Retinal pigment epithelial cell (primary cell): ENCODE measurements at regions not wholly inside any gene's neighbourhood (a gene's known extent, or its start where the extent isn't known, plus 50 kb on each side); places are given as distances from the start of the nearest gene placed in this dataset.

Source experiments
- DNase-seq: peaks from one replicate; pipeline ENCODE4 v3.0.0-alpha.2; 2010; ENCODE audit warnings: low read depth
- H3K4me3 ChIP-seq: 2 replicates; pipeline ENCODE4 v1.5.1; 2011; ENCODE audit warnings: mild to moderate bottlenecking, low read length, control low read depth, moderate library complexity
- TF ChIP-seq, protein P1 (sequence below): conservative IDR thresholded peaks from 2 replicates; pipeline ENCODE4 v1.5.1; 2011; ENCODE audit warnings: low read depth, low read length, control low read depth, inconsistent platforms

DNA sequence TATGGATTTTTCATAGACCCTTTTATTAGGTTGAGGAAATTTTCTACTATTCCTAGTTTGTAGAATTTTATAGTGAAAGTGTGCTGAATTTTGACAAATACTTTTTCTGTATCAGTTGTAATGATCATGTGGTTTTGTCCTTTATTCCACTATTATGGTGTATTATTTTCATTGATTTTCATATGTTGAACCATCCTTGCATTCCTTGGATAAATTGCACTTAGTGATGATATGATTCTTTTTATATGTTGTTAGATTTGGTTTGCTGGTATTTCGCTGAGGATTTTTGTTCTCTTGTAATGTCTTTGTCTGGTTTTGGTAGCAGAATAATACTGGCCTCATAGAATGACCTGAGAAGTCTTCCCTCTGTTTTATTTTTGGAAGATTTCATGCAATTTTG, 140.6 kb upstream of the CDK6 start:
- no peak overlapping the region for H3K4me3 ChIP-seq
- DNase-seq: no peak
- TF ChIP-seq, protein P1, sequence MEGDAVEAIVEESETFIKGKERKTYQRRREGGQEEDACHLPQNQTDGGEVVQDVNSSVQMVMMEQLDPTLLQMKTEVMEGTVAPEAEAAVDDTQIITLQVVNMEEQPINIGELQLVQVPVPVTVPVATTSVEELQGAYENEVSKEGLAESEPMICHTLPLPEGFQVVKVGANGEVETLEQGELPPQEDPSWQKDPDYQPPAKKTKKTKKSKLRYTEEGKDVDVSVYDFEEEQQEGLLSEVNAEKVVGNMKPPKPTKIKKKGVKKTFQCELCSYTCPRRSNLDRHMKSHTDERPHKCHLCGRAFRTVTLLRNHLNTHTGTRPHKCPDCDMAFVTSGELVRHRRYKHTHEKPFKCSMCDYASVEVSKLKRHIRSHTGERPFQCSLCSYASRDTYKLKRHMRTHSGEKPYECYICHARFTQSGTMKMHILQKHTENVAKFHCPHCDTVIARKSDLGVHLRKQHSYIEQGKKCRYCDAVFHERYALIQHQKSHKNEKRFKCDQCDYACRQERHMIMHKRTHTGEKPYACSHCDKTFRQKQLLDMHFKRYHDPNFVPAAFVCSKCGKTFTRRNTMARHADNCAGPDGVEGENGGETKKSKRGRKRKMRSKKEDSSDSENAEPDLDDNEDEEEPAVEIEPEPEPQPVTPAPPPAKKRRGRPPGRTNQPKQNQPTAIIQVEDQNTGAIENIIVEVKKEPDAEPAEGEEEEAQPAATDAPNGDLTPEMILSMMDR: no peak

GRCh38 chr7:92973974-92974373, 137.6 kb upstream of the CDK6 start:
- DNase-seq: no peak
- no peak overlapping the region for H3K4me3 ChIP-seq
- TF ChIP-seq, protein P1: no peak

- no peak overlapping the region for H3K4me3 ChIP-seq
- TF ChIP-seq, protein P1: no peak
- DNase-seq: no peak
These were observed 136.9 kb upstream of the CDK6 start for GRCh38 chr7:92973293-92973731.

DNA sequence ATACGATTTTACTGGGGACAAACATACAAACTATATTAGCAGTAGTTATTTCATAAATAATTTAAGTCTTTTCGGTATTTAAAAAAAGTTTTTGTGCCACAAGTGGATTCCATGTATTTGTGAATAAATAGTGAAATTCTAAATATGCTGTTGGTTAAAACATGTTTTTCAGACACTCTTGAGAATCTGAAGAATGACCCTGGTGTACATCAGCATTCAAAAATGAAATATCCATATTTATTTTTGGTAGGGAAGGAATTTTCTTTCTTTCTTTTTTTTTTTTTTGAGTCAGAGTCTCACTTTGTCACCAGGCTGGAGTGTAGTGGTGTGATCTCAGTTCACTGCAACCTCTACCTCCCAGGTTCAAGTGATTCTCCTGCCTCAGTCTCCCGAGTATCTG, 136.1 kb upstream of the CDK6 start:
- H3K4me3 ChIP-seq: no peak overlapping the region
- no peak for DNase-seq
- TF ChIP-seq, protein P1: no peak

GRCh38 chr7:92969061-92969460, 132.7 kb upstream of the CDK6 start:
- no peak overlapping the region for H3K4me3 ChIP-seq
- TF ChIP-seq, protein P1: no peak
- no peak for DNase-seq

DNA sequence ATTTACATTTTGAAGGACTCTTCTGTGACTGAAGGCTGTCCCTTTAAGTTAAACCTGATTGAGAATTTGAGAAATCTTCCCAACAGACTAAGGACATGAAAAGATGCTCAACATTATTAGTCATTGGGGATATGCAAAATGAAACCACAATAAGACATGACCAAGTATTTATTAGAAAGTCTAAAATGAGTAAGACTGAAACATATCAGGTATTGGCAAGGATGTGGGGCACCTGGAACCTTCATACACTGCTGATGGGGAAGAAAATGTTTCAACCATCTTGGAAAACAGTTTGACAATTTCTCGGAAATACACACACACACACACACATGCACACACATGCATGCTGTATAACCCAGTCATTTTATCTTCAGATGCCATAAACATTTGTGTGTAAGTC, 132.1 kb upstream of the CDK6 start:
- TF ChIP-seq, protein P1: no peak
- no peak overlapping the region for H3K4me3 ChIP-seq
- DNase-seq: no peak

GRCh38 chr7:92967238-92967637, 130.9 kb upstream of the CDK6 start:
- TF ChIP-seq, protein P1: no peak
- no peak overlapping the region for H3K4me3 ChIP-seq
- DNase-seq: no peak
